Dermis microvascular lymphatic vessel endothelial cell (primary cell): ENCODE measurements at regions not wholly inside any gene's neighbourhood (a gene's known extent, or its start where the extent isn't known, plus 50 kb on each side); places are given as distances from the start of the nearest gene placed in this dataset.
"Not testable (repeated sequence)": the region's sequence is repeated elsewhere in the genome, so short reads cannot be mapped to it uniquely, and the experiment has no call there.

Experiments
- DNase-seq, 2 donors: peaks; one replicate each; pipeline versions ENCODE4 v3.0.0 to v3.0.0-alpha.2; 2010; ENCODE audit warnings: low read depth in 2 of 2

GRCh38 chr2:39930175-39930917 is 151.3 kb upstream of the THUMPD2 start:
- DNase-seq, result no peak

GRCh38 chr2:39929531-39929930 is 150.5 kb upstream of the THUMPD2 start:
- no peak for DNase-seq

GRCh38 chr2:39925312-39925711 is 146.3 kb upstream of the THUMPD2 start:
- no peak for DNase-seq

DNA sequence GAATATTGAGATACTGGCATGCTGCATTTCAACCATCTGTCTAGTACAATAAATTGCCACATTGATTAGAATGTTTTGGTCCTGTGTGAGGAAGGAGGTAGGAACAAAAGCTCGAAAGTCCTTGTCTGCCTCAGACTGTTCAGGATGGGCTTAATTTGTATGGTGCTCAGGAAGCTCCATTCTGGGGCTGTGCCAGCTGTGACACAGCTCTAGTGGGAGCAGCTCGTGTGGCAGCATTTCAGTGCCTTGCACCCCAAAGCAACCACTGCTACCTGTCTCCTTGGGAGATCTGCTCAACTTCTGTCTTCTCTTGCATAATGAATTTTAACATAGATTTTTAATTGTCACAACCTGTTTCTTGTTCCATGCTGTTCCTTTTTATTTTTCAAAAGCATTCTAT is 144.4 kb upstream of the THUMPD2 start:
- no peak for DNase-seq

GRCh38 chr2:39922679-39923405 is 143.8 kb upstream of the THUMPD2 start:
- DNase-seq, result no peak

GRCh38 chr2:39920307-39920801 is 141.3 kb upstream of the THUMPD2 start:
- no peak for DNase-seq

DNA sequence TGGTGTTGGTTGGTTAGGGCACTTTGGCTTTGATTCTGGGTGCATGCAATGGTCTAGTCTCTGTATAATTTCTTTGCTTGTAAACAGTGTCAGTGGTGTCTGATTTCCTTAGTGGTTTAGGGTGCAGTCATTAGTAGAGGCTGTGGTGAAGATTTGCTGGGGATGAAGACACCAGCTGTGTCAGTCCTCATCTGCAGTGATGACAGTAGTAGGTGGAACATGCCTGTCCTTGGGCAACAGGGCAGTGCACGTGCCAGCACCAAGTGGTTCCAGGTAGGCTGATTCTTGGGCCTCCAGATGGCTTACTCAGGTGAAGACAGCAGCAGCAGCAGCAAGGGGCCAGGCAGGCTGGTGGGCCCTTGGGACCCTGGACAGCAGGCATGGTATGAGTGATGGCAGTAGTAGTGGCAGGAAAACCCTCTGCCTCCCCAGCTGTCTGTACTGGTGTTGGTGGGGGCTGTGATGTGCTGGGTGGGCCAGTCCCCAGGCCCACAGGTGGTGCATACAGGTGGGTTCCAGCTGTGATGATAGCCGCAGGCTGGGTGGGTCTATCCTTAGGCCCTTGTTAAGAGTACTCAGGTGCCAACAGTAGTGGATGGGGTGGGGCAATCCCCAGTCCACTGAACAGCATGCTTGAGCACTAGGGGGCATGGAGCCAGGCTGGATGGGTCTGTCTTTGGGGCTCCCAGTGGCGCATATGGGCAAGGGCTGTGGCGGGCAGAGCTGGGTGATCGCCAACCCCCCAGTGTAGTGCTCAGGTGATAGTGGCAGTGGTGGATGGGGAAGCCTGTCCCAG is 140.7 kb upstream of the THUMPD2 start:
- DNase-seq, result no peak

- no peak for DNase-seq
Measured at GRCh38 chr2:39918886-39919285, 139.8 kb upstream of the THUMPD2 start.

DNA sequence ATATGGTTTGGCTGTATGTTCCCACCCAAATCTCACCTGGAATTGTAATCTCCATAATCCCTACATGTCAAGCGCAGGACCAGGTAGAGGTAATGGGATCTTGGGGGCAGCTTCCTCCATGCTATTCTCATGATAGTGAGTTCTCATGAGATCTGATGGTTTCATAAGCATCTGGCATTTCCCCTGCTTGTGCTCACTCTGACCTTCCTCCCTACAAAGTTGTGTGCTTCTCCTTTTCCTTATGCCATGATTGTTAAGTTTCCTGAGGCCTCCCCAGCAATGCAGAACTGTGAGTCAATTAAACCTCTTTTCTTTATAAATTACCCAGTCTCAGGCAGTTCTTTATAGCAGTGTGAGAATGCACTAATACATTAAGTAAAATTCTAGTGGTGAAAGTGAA is 138.3 kb upstream of the THUMPD2 start:
- DNase-seq, result not testable (repeated sequence)

- no peak for DNase-seq
Measured at GRCh38 chr2:39914949-39915348, 135.9 kb upstream of the THUMPD2 start.

- peak; percentile 47 to 61 for DNase-seq
Measured at GRCh38 chr2:39913648-39914461, 134.8 kb upstream of the THUMPD2 start.

GRCh38 chr2:39902103-39902502 is 123.0 kb upstream of the THUMPD2 start:
- no peak for DNase-seq

DNA sequence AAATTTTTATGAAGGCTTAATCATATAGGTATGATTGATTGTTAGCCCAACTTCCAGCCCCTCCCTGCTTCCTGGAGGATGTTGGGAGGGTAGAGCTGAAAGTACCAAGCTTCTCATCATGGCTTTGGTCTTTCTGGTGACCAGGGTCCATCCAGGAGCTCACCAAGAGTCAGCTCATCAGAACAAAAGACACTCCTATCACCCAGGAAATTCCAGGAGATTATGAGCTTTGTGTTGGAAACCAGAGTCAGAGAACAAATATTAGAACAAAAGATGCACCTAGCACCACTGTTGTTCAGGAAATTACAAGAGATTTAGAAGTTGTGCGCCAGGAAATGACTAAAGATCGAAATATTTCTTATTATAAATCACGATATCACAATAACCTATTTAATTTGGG is 119.9 kb upstream of the THUMPD2 start:
- no peak for DNase-seq

- no peak for DNase-seq
Measured at GRCh38 chr2:39897273-39897672, 118.2 kb upstream of the THUMPD2 start.

DNA sequence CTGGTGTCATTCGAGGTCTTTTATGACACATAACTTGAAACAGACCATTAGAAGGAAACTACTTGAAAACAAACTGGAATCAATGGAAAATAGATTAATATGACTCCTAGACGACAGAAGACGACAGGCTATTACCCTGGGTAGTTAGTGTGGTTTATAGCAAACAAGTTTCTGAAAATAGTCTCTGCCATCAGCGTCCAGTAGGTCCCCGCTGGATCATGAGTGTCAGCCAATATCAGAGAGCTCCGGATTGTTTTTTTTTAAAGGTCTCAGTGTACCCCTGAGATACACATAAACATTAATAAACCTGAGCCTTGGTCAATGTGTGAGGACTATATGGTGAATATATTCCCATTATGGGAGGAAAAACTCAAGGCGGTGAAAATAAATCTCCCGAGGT is 115.0 kb upstream of the THUMPD2 start:
- DNase-seq, result no peak

DNA sequence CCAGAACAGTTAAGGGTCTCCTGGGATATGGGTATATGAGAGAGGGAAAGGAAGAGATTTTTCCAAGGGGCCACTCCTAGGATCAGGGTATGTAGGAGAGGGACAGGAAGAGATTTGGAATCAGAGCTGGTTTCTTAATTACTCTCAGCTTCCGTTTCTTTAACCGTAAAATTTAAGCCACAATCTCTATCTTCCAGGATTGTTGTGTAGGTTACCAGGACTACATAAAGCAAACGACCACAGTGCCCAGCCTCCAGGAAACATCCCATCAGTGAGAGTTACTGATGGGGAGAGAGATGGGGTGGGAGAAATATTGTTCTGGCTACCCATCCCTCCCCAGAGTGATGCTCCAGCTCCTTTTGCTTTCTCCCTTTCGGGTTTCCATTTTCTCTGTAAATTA is 114.6 kb upstream of the THUMPD2 start:
- DNase-seq, result no peak

DNA sequence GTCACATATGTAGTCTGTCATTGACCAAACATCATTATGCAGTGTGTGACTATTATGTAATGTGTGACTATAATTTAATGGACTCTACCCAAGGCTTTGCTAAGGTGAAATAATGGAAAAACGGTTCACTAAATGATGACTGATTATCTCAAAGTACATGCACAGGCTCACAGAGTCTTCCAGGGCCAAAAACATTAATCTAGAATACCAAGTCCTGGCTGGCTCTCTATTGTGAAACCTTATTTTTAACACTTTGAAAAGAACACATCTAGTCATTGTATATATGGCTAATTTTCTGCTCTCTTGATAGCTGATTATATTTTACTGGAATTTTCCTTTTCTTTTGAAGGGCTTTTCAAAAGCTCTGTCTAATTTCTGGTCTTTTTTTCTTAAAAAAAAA is 102.9 kb upstream of the THUMPD2 start:
- no peak for DNase-seq

- DNase-seq, result no peak
Measured at GRCh38 chr2:39881494-39881893, 102.4 kb upstream of the THUMPD2 start.

DNA sequence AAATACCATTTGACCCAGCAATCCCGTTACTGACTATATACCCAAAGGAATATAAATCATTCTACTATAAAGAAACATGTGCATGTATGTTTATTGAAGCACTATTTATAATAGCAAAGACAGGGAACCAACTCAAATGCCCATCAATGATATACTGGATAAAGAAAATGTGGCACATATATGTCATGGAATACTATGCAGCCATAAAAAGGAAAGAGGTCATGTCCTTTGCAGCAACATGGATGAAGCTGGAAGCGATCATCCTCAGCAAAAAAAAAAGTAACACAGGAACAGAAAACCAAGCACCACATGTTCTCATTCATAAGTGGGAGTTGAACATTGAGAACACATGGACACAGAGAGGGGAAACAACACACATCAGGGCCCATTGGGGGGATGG is 99.9 kb upstream of the THUMPD2 start:
- DNase-seq, result not testable (repeated sequence)

GRCh38 chr2:39875914-39876267 is 96.8 kb upstream of the THUMPD2 start:
- no peak for DNase-seq

DNA sequence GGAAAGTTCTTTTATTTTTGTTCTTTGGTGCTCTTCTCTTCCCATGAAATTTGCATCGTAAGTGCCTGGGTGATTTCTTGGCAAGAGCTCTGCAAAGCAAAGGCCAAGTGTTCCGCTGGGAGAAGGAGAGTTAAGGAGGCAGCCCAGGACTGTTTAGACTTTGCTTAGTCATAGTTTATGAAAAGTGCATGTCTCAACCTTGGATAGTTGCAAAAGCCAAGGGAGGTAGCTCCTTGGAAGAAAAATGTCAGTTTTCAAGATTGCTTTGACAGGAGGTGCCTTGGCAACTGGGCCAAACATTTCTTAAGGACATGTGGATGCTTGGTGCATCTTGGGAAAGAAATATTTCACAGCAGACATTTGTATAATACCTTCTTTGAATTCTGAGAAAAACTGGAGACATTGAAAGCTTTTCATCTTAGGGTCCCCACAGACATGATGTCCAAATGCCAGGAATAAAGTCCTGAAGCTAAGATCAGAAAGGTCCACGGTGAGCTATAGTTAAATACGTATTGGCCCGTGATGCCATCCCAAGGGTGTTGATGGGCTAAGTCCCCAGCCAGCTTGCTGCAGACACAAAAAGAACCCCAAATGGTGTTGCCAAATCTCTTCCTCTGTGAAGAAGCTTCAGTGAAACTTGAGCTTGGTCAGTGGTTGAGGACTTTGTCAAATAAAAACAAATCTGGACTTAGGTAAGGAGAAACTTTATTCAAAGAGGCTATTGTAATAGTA is 96.3 kb upstream of the THUMPD2 start:
- DNase-seq, result no peak
